Caco-2 (cell line): ENCODE measurements at regions not wholly inside any gene's neighbourhood (a gene's known extent, or its start where the extent isn't known, plus 50 kb on each side); places are given as distances from the start of the nearest gene placed in this dataset.

Experiments
- BruUV-seq: library from RNA; stranded (reverse); fragments of 400-500 nt; replicated peaks from 2 replicates; lab custom pipeline; 2021; lab: Mats Ljungman, UMichigan
- CTCF ChIA-PET: fragments of 300-600 bp; sonication (Branson Sonifier 250); formaldehyde crosslinking; loops from one replicate; lab custom pipeline; 2022; ENCODE audit warnings: antibody characterized with exemption; lab: Charles Lee
- POLR2A ChIA-PET: fragments of 300-600 bp; sonication (Branson Sonifier 250); formaldehyde crosslinking; loops from one replicate; lab custom pipeline; 2022; ENCODE audit warnings: antibody characterized with exemption; lab: Charles Lee
- DNase-seq, 2 experiments: peaks; one replicate each; pipeline versions ENCODE4 v3.0.0 to v3.0.0-alpha.2; 2020 to 2022
- H3K27me3 ChIP-seq: replicated peaks from 2 replicates; pipeline ENCODE4 v1.6.0; 2011; ENCODE audit warnings: low read length; ENCODE audit not compliant: control insufficient read depth, insufficient read depth
- H3K36me3 ChIP-seq: 2 replicates; pipeline ENCODE4 v1.5.1; 2011; ENCODE audit warnings: low read length; ENCODE audit not compliant: control insufficient read depth, insufficient read depth
- H3K4me1 ChIP-seq: fragments of 250-450 bp; sonication (Bioruptor Pico); 2 replicates; pipeline ENCODE4 v1.5.1; 2020; ENCODE audit warnings: mild to moderate bottlenecking
- H3K4me3 ChIP-seq: 2 replicates; pipeline ENCODE4 v1.5.1; 2011; ENCODE audit warnings: low read depth, mild to moderate bottlenecking, control low read depth, low read length
- H3K9me3 ChIP-seq: fragments of 250-450 bp; sonication (Bioruptor Pico); 2 replicates; pipeline ENCODE4 v1.5.1; 2020; ENCODE audit warnings: mild to moderate bottlenecking, moderate library complexity
- H3K27ac Mint-ChIP-seq: one replicate; pipeline ENCODE4 v1.8.0; 2022; ENCODE audit warnings: mixed read lengths; ENCODE audit not compliant: unreplicated experiment
- H3K27me3 Mint-ChIP-seq: one replicate; pipeline ENCODE4 v1.8.0; 2022; ENCODE audit warnings: mixed read lengths; ENCODE audit not compliant: insufficient read depth, unreplicated experiment
- H3K36me3 Mint-ChIP-seq: one replicate; pipeline ENCODE4 v1.8.0; 2022; ENCODE audit warnings: mild to moderate bottlenecking, mixed read lengths; ENCODE audit not compliant: insufficient read depth, unreplicated experiment
- H3K4me1 Mint-ChIP-seq: one replicate; pipeline ENCODE4 v1.8.0; 2022; ENCODE audit warnings: low read depth, mixed read lengths; ENCODE audit not compliant: unreplicated experiment
- H3K4me3 Mint-ChIP-seq: one replicate; pipeline ENCODE4 v1.8.0; 2022; ENCODE audit warnings: mild to moderate bottlenecking, moderate library complexity, mixed read lengths; ENCODE audit not compliant: unreplicated experiment
- H3K9me3 Mint-ChIP-seq: one replicate; pipeline ENCODE4 v1.8.0; 2022; ENCODE audit warnings: mixed read lengths; ENCODE audit not compliant: unreplicated experiment
- CTCF ChIP-seq, 2 experiments: fragments of 200-600 bp in 1 of 2; IDR thresholded peaks; 1 replicate in 1 of 2; 2 replicates in 1 of 2; pipeline versions ENCODE4 v1.5.1 to v1.8.0; 2011 to 2022; ENCODE audit warnings: antibody characterized with exemption in 1 of 2, control low read depth in 1 of 2, inconsistent platforms in 1 of 2, low read depth in 1 of 2, low read length in 1 of 2, mild to moderate bottlenecking in 1 of 2, moderate library complexity in 1 of 2; ENCODE audit not compliant: insufficient read depth in 1 of 2, severe bottlenecking in 1 of 2, unreplicated experiment in 1 of 2
- intact Hi-C: fragments of 100-400 bp; cut with micrococcal nuclease; formaldehyde crosslinking; loops from one replicate; pipeline ENCODE4 v1.10.0; 2022; ENCODE audit not compliant: unreplicated experiment

GRCh38 chr5:135189024-135189423 lies 155.0 kb upstream of the PITX1 start:
- Mint-ChIP-seq H3K36me3 (peaks cover 7% of the 10 kb centered on the region), H3K4me1 (peaks cover 24% of the 10 kb centered on the region), H3K4me3 (peak overlapping the region; percentile 38), H3K27me3 (no peaks in the 10 kb centered on the region), H3K27ac (peak overlapping the region; percentile 76), H3K9me3 (no peaks in the 10 kb centered on the region)
- POLR2A ChIA-PET = no interaction called here
- no peaks in the 10 kb centered on the region for H3K36me3 ChIP-seq
- CTCF ChIA-PET = interaction anchor here (3.2 kb wide), 1 partner anchor 272 kb away, joined by 20 read pairs; no protein-coding TSS in a partner anchor
- H3K4me3 ChIP-seq = no peak overlapping the region
- no peaks in the 10 kb centered on the region for H3K27me3 ChIP-seq
- BruUV-seq = no TSS peak
- intact Hi-C loops = no loop called here
- DNase-seq = no peak
- no peak for TF ChIP-seq CTCF (IDR thresholded peaks at IDR 0.05; ENCODE audit: insufficient read depth in 1 of 2, low read depth in 1 of 2, low read length in 1 of 2, severe bottlenecking in 1 of 2, unreplicated experiment in 1 of 2)
- peaks cover 55% of the 10 kb centered on the region for H3K4me1 ChIP-seq
- no peaks in the 10 kb centered on the region for H3K9me3 ChIP-seq

- no peaks in the 10 kb centered on the region for H3K27me3 Mint-ChIP-seq
- no TSS peak for BruUV-seq
- no peaks in the 10 kb centered on the region for H3K27me3 ChIP-seq
These were observed 154.3 kb upstream of the PITX1 start for GRCh38 chr5:135188233-135188914.

More at GRCh38 chr5:135188233-135188914, 154.3 kb upstream of the PITX1 start:
- H3K4me1 Mint-ChIP-seq = peaks cover 24% of the 10 kb centered on the region
- H3K36me3 Mint-ChIP-seq = peaks cover 7% of the 10 kb centered on the region
- H3K9me3 Mint-ChIP-seq = no peaks in the 10 kb centered on the region
- peak overlapping the region; percentile 76 for H3K27ac Mint-ChIP-seq
- Histone ChIP-seq H3K4me3 (no peak overlapping the region), H3K4me1 (peaks cover 56% of the 10 kb centered on the region), H3K36me3 (no peaks in the 10 kb centered on the region), H3K9me3 (no peaks in the 10 kb centered on the region)
- ChIA-PET CTCF (interaction anchor here (0.6 to 1.7 kb wide), 2 partner anchors 56 to 153 kb away, joined by 3 to 6 read pairs; no protein-coding TSS in a partner anchor), POLR2A (no interaction called here)
- peak overlapping the region; percentile 38 for H3K4me3 Mint-ChIP-seq
- no peak for DNase-seq
- intact Hi-C loops = no loop called here
- TF ChIP-seq CTCF (IDR thresholded peaks at IDR 0.05; ENCODE audit: insufficient read depth in 1 of 2, low read depth in 1 of 2, low read length in 1 of 2, severe bottlenecking in 1 of 2, unreplicated experiment in 1 of 2) = no peak
